Immature natural killer cell (primary cell): ENCODE measurements at regions not wholly inside any gene's neighbourhood (a gene's known extent, or its start where the extent isn't known, plus 50 kb on each side); places are given as distances from the start of the nearest gene placed in this dataset.
"Not testable (repeated sequence)": the region's sequence is repeated elsewhere in the genome, so short reads cannot be mapped to it uniquely, and the experiment has no call there.

Experiments
- DNase-seq, 3 donors: peaks; one replicate each; pipeline ENCODE4 v3.0.0; 2022; ENCODE audit warnings: mixed read lengths in 1 of 3
- H3K27ac Mint-ChIP-seq, 6 donors: one replicate each; pipeline ENCODE4 v1.8.0; 2020; ENCODE audit warnings: mixed read lengths in 6 of 6, mild to moderate bottlenecking in 5 of 6, inconsistent platforms in 4 of 6, moderate library complexity in 3 of 6
- H3K27me3 Mint-ChIP-seq, 3 donors: one replicate each; pipeline ENCODE4 v1.8.0; 2020 to 2021; ENCODE audit warnings: low read depth in 3 of 3, mild to moderate bottlenecking in 3 of 3, mixed read lengths in 3 of 3, moderate library complexity in 3 of 3, inconsistent platforms in 1 of 3
- H3K36me3 Mint-ChIP-seq, 3 donors: one replicate each; pipeline ENCODE4 v1.8.0; 2020; ENCODE audit warnings: mixed read lengths in 3 of 3, inconsistent platforms in 2 of 3, mild to moderate bottlenecking in 2 of 3
- H3K4me1 Mint-ChIP-seq, 2 donors: one replicate each; pipeline ENCODE4 v1.8.0; 2020; ENCODE audit warnings: inconsistent platforms in 2 of 2, mild to moderate bottlenecking in 2 of 2, mixed read lengths in 2 of 2, moderate library complexity in 1 of 2
- H3K4me3 Mint-ChIP-seq, 5 donors: one replicate each; pipeline ENCODE4 v1.8.0; 2020; ENCODE audit warnings: mild to moderate bottlenecking in 5 of 5, mixed read lengths in 5 of 5, inconsistent platforms in 3 of 5, moderate library complexity in 3 of 5
- H3K9me3 Mint-ChIP-seq, 6 donors: one replicate each; pipeline ENCODE4 v1.8.0; 2020; ENCODE audit warnings: mild to moderate bottlenecking in 6 of 6, mixed read lengths in 6 of 6, inconsistent platforms in 4 of 6, moderate library complexity in 3 of 6

DNA sequence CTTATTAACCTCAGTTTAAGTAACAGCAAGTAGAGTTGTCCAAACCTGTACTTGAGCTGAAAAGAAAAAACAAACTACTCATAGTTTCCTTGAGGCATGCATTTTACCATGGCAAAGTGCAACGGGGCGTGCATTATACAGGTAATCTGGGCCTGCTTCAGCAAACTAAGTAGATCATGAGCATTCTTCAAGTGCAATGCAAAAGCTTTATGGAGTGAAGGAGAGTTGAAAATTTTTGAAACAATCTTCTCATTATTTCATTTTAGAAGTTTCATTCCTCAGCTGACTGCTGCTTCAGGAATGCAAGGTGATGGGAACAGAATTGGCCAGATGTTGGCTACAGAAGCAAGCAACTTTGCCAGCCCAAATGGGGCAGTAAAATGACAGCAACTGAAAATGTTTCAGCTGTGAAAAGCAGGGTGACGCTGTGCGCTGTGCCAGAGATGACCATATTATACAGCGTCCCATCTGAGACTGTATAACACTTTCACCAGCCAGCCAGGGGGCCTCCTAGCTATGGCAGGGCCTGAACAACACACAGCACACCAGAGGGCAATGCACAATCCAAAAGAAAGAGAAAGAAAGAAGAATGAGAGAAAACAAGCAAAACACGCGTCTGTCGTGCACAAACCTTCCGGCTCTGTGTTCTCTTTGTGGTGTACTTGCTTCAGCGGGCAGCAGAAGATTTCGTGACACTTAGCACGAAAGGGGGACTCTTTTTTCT, 145.5 kb upstream of the FGF13 start:
- H3K36me3 Mint-ChIP-seq = no peaks in the 10 kb centered on the region
- peaks cover 0 to 7% (median 2%) of the 10 kb centered on the region in 3 donors for H3K27me3 Mint-ChIP-seq
- DNase-seq = no peak
- no peaks in the 10 kb centered on the region for H3K9me3 Mint-ChIP-seq
- no peaks in the 10 kb centered on the region for H3K4me1 Mint-ChIP-seq
- H3K27ac Mint-ChIP-seq = no peak overlapping the region
- no peak overlapping the region for H3K4me3 Mint-ChIP-seq

DNA sequence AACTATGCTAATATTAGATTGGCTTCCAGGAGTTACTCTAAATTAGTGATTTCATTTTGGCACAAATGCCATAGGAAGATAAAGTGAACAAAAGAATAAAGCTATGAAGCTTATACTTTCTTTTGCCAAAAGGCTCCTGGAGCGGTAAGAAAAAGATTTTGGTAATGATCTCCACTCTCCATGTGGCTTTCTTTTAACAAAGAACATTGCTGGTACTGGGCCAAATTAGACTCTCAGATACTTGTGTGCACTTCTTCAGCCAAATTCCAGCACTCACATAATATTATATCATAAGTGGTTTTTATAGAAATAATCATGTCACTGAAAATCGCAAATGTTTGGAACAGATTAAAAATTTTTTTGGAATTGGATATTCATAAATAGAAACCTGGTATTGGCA, 142.4 kb upstream of the FGF13 start:
- Mint-ChIP-seq H3K9me3 (no peaks in the 10 kb centered on the region), H3K36me3 (no peaks in the 10 kb centered on the region), H3K4me3 (no peak overlapping the region), H3K27me3 (peaks cover 0 to 9% (median 2%) of the 10 kb centered on the region in 3 donors), H3K27ac (no peak overlapping the region), H3K4me1 (no peaks in the 10 kb centered on the region)
- DNase-seq = no peak

DNA sequence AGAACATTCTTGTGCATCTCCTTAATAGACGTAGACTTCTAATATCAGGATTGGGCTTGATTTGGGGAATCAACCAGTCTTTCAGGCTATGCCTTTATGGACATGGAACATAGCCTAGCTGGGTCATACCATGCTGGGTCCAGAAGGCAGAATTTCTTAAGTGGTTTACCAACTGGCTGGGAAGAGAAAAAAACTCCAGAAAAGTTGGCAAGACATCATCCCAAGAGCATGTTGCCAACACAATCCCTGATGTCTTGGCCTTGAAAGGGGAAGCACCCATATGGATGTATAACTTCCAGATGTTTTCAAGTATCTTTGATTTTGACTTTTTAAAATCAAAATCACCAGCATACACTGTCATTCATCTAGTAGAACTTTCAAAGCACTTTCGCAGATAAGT, 138.0 kb upstream of the FGF13 start:
- H3K36me3 Mint-ChIP-seq = no peaks in the 10 kb centered on the region

DNA sequence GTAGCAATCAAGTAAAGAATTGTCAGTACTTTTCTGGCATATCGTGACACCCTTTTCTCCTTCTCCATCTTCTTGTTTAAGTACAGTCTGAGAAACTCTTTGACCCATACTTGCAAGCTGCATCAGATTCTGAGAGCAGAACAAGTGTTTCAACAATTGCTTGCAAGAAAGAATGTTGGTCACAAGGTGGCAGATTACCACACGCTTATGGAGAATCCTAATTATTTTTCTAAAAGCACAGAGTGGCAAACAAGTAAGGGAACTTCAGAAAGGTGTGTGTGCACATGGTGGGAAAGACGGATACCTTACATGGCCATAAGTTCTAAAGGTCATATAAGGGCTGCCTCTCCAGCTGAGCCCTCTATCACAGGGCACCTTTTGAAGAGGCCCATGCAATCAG, 136.4 kb upstream of the FGF13 start:
- Mint-ChIP-seq H3K9me3 (no peaks in the 10 kb centered on the region), H3K27ac (no peak overlapping the region), H3K4me1 (no peaks in the 10 kb centered on the region)

More for the DNA sequence above, 138.0 kb upstream of the FGF13 start:
- no peak overlapping the region for H3K4me3 Mint-ChIP-seq
- no peaks in the 10 kb centered on the region for H3K4me1 Mint-ChIP-seq
- H3K27me3 Mint-ChIP-seq = peaks cover 0 to 4% (median 0%) of the 10 kb centered on the region in 3 donors
- H3K27ac Mint-ChIP-seq = no peak overlapping the region
- no peak for DNase-seq
- no peaks in the 10 kb centered on the region for H3K9me3 Mint-ChIP-seq

DNA sequence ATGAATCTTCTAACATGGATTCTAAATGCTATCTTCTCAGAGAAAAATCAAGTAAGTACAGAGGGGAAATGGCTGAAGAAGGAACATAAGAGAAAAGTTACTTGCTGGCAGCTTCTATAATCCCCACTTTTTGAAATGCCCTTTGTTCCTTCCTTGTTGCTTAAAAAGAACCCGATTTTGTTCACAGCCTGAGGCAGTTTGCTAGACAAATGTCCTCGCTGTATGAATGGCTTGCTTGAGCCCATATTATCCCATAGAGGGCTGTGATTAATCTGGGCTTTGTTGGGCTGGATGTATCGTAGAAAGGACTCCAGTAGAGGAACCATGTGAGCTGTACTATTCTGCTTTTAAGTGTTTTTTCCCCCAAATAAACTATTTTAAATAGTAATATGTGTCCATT, 134.3 kb upstream of the FGF13 start:
- Mint-ChIP-seq H3K9me3 (no peaks in the 10 kb centered on the region), H3K36me3 (no peaks in the 10 kb centered on the region), H3K27me3 (peaks cover 0 to 2% (median 0%) of the 10 kb centered on the region in 3 donors), H3K4me1 (no peaks in the 10 kb centered on the region), H3K4me3 (no peak overlapping the region), H3K27ac (no peak overlapping the region)
- no peak for DNase-seq

More for the DNA sequence above, 136.4 kb upstream of the FGF13 start:
- DNase-seq = no peak
- no peaks in the 10 kb centered on the region for H3K36me3 Mint-ChIP-seq
- no peak overlapping the region for H3K4me3 Mint-ChIP-seq
- H3K27me3 Mint-ChIP-seq = peaks cover 0 to 2% (median 0%) of the 10 kb centered on the region in 3 donors

DNA sequence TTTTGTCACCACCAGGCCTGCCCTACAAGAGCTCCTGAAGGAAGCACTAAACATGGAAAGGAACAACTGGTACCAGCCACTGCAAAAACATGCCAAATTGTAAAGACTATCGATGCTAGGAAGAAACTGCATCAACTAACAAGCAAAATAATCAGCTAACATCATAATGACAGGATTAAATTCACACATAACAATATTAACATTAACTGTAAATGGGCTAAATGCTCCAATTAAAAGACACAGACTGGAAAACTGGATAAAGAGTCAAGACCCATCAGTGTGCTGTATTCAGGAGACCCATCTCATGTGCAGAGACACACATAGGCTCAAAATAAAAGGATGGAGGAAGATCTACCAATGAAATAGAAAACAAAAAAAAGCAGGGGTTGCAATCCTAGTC, 95.9 kb upstream of the FGF13 start:
- not testable (repeated sequence) for DNase-seq, H3K4me1 Mint-ChIP-seq, H3K27me3 Mint-ChIP-seq, H3K27ac Mint-ChIP-seq, H3K9me3 Mint-ChIP-seq, H3K4me3 Mint-ChIP-seq, H3K36me3 Mint-ChIP-seq

DNA sequence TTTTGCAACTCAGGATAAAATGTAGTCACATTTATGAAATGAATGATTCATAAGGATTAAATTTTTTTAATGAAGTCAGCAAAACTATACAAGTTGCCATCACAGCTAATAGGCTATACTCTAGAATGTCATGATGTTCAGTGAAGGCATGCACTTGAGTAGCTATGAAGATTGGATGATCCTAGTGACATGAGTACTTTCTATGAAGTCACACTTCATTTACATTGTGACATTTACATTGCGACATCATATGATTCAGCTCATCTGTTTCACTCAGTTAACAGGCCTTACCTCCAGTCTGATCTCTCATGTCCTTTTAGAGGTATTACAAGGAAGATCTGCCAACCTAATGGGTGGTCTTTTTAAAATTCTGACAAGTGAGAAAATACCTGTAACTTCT, 82.7 kb upstream of the FGF13 start:
- H3K27me3 Mint-ChIP-seq = peaks cover 0 to 6% (median 0%) of the 10 kb centered on the region in 3 donors
- H3K27ac Mint-ChIP-seq = no peak overlapping the region

DNA sequence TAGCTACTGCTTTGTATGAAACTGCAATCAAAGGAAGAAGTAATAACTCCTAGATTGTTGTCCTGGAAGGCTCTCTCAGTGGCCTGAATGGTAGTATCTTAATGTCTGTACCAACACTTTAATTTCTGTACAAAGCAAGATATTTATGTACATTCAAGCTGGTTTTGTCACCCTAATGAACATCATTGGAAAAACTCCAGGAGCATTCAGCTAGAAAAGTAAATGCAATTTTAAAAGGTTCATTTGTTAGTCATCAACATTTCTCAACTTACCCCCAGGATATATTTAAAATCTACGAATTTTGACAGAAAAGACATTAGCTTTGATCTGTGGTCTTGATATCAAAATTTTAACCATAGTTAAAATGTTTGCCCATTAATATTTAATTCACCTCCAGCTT, 80.0 kb upstream of the FGF13 start:
- Mint-ChIP-seq H3K27ac (no peak overlapping the region), H3K4me1 (no peaks in the 10 kb centered on the region), H3K4me3 (no peak overlapping the region)

More for the DNA sequence above, 82.7 kb upstream of the FGF13 start:
- Mint-ChIP-seq H3K9me3 (peaks cover 0 to 3% (median 0%) of the 10 kb centered on the region in 6 donors), H3K36me3 (peaks cover 0 to 4% (median 0%) of the 10 kb centered on the region in 3 donors), H3K4me3 (no peak overlapping the region), H3K4me1 (no peaks in the 10 kb centered on the region)
- no peak for DNase-seq

DNA sequence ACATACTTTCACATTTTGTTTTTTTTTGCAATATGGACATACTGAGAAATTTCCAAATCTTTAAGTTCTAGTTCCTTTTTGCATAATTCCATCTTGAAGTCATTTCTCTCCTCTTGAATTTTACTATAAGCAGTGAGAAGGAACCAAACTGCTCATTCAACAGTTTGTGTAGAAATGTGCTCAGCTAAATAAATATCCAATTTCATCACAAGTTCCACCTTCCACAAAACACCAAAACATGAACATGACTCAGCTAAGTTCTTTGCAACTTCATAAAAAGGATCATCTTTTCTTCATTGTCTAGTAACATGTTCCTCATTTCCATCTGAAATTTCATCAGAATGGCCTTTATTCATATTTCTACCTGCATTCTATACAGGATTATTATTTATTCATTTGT, 77.3 kb upstream of the FGF13 start:
- H3K27me3 Mint-ChIP-seq = peaks cover 0 to 6% (median 4%) of the 10 kb centered on the region in 3 donors
- peaks cover 0 to 4% (median 0%) of the 10 kb centered on the region in 3 donors for H3K36me3 Mint-ChIP-seq
- H3K4me1 Mint-ChIP-seq = no peaks in the 10 kb centered on the region
- no peak overlapping the region for H3K4me3 Mint-ChIP-seq
- no peak overlapping the region for H3K27ac Mint-ChIP-seq
- no peak for DNase-seq
- peaks cover 0 to 2% (median 0%) of the 10 kb centered on the region in 6 donors for H3K9me3 Mint-ChIP-seq

More for the DNA sequence above, 80.0 kb upstream of the FGF13 start:
- H3K36me3 Mint-ChIP-seq = peaks cover 0 to 4% (median 0%) of the 10 kb centered on the region in 3 donors
- H3K27me3 Mint-ChIP-seq = peaks cover 0 to 6% (median 4%) of the 10 kb centered on the region in 3 donors
- DNase-seq = no peak
- peaks cover 0 to 2% (median 0%) of the 10 kb centered on the region in 6 donors for H3K9me3 Mint-ChIP-seq

DNA sequence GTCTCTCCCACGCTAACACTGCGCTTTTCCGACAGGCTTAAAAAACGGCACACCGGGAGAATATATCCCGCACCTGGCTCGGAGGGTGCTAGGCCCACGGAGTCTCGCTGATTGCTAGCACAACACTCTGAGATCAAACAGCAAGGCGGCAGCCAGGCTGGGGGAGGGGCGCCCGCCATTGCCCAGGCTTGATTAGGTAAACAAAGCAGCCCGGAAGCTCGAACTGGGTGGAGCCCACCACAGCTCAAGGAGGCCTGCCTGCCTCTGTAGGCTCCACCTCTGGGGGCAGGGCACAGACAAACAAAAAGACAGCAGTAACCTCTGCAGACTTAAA, 67.0 kb upstream of the FGF13 start:
- H3K4me3 Mint-ChIP-seq, H3K9me3 Mint-ChIP-seq, H3K4me1 Mint-ChIP-seq, H3K36me3 Mint-ChIP-seq, H3K27me3 Mint-ChIP-seq, H3K27ac Mint-ChIP-seq, DNase-seq: not testable (repeated sequence)

DNA sequence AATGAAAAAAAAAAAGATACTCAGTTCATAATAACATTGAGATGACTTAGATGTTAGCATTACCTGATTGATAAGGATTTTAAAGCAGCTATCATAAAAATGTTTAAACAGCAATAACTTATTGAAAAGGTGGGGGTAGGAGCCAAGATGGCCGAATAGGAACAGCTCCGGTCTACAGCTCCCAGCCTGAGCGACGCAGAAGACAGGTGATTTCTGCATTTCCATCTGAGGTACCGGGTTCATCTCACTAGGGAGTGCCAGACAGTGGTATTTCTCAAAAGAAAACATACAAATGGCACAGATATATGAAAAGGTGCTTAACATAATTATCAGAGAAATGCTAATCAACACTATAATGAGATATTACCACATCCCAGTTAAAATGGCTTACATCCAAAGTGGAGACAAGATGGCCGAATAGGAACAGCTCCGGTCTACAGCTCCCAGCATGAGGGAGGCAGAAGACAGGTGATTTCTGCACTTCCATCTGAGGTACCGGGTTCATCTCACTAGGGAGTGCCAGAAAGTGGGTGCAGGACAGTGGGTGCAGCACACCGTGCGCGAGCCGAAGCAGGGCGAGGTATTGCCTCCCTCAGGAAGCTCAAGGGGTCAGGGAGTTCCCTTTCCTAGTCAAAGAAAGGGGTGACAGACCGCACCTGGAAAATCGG, 66.5 kb upstream of the FGF13 start:
- not testable (repeated sequence) for H3K27ac Mint-ChIP-seq, H3K36me3 Mint-ChIP-seq, H3K9me3 Mint-ChIP-seq, H3K27me3 Mint-ChIP-seq, DNase-seq, H3K4me3 Mint-ChIP-seq, H3K4me1 Mint-ChIP-seq

DNA sequence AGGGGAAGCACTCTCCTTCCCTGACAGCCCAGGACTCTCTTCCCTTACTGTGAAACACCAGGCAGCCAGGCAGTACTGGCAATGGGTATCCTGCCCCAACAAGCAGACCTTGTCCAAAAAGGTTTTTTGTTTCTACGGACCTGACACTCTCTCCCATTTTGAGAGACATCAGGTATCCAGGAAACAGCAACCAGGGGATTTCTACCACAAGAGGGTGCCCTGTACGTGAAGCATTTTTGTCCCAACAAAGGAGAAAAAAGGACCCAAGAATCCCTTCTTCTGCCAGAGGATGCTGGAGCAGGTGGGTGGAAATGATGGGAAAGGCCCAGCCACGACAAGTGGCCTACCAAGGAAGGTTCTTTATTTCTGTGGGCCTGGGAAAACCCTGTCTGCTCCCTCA, 65.7 kb upstream of the FGF13 start:
- H3K27me3 Mint-ChIP-seq = no peaks in the 10 kb centered on the region
- H3K36me3 Mint-ChIP-seq = no peaks in the 10 kb centered on the region
- H3K9me3 Mint-ChIP-seq = peaks cover 0 to 2% (median 0%) of the 10 kb centered on the region in 6 donors
- no peak overlapping the region for H3K27ac Mint-ChIP-seq
- H3K4me3 Mint-ChIP-seq = no peak overlapping the region
- no peaks in the 10 kb centered on the region for H3K4me1 Mint-ChIP-seq
- DNase-seq = no peak

DNA sequence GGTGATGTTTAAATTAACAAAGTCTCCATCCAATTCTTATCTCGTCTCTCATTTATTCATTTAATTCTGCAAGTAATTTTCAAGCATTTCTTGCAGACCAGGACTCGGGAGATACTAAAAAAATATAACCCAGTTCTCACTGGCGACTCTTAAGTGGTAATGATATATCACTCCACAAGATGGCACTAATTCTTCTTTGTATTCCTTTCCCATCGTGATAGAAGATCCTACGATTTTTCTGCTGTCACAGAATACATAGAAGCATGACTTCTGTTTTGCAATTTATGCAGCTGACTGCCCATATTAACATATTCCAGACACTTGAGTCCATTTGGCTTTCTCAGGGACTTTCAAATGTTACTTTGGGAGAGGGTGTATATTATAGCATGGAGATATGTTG, 64.0 kb upstream of the FGF13 start:
- H3K27ac Mint-ChIP-seq = no peak overlapping the region
- no peaks in the 10 kb centered on the region for H3K36me3 Mint-ChIP-seq
- H3K4me1 Mint-ChIP-seq = no peaks in the 10 kb centered on the region
- H3K9me3 Mint-ChIP-seq = peaks cover 0 to 2% (median 0%) of the 10 kb centered on the region in 6 donors
- no peaks in the 10 kb centered on the region for H3K27me3 Mint-ChIP-seq
- DNase-seq = no peak
- H3K4me3 Mint-ChIP-seq = no peak overlapping the region

DNA sequence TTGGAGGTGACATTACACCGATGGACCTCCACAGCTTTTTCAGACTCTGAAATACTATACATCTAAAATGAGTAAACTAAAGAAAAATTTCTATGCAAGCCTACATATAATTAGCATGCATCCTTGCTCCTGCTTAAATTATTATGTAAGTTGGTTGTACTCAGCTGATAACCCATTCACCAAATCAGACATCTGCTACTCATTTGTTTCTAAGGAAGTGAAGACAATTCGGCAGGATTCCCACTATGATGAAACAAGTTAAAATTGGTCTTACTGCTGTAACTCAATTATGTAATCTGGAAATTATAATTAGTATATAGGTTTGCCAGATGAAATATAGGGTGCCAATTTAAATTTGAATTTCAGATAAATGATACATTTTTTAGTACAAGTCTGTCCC, 59.5 kb upstream of the FGF13 start:
- DNase-seq = no peak
- Mint-ChIP-seq H3K27ac (no peak overlapping the region), H3K4me1 (no peaks in the 10 kb centered on the region), H3K4me3 (no peak overlapping the region), H3K36me3 (no peaks in the 10 kb centered on the region), H3K9me3 (no peaks in the 10 kb centered on the region), H3K27me3 (no peaks in the 10 kb centered on the region)

DNA sequence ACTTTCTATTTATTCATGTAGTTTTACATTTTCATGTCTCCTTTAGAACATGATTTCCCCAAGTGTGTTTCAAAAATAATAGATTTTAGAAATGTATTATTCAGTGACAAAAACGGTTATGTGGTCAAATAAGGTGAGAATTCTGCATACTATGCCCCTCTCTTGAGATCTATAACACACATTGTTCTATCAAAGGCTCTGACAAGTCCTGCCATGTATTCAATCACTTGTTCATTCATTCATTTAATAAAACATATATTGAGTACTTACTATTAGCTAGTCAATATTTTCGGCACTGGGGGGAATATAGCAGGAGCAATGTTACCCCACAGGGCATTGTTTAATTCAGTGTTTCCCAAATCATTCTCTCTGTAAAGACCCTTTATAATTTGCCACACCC, 58.4 kb upstream of the FGF13 start:
- H3K9me3 Mint-ChIP-seq = no peaks in the 10 kb centered on the region
- H3K27me3 Mint-ChIP-seq = no peaks in the 10 kb centered on the region
- H3K36me3 Mint-ChIP-seq = no peaks in the 10 kb centered on the region
- no peak for DNase-seq
- no peak overlapping the region for H3K4me3 Mint-ChIP-seq
- H3K4me1 Mint-ChIP-seq = no peaks in the 10 kb centered on the region
- no peak overlapping the region for H3K27ac Mint-ChIP-seq
